ENCODE measurements at regions not wholly inside any gene's neighbourhood (a gene's known extent, or its start where the extent isn't known, plus 50 kb on each side); places are given as distances from the start of the nearest gene placed in this dataset.

- Histone ChIP-seq H3K4me3 (no peak overlapping the region), H3F3A (ENCODE audit: low read depth) (no peaks in the 10 kb centered on the region), H3K9me3 (ENCODE audit: low read depth) (no peaks in the 10 kb centered on the region), H3K27ac (no peak overlapping the region), H4K20me1 (ENCODE audit: low read depth) (no peaks in the 10 kb centered on the region), H3K27me3 (no peaks in the 10 kb centered on the region), H3K36me3 (no peaks in the 10 kb centered on the region), H3K4me1 (no peaks in the 10 kb centered on the region), H3K4me2 (no peak overlapping the region), H2AFZ (replicated peaks) (no peak overlapping the region), H3K9ac (no peak overlapping the region), H3K79me2 (ENCODE audit: low read depth) (no peaks in the 10 kb centered on the region)
- H3K36me3 Mint-ChIP-seq = no peaks in the 10 kb centered on the region
- TF ChIP-seq EZH2 (IDR thresholded peaks at IDR 0.05) (no peak), EZH2phosphoT487 (IDR thresholded peaks at IDR 0.05) (no peak), CTCF (IDR thresholded peaks at IDR 0.05) (no peak)
- H3K9me3 Mint-ChIP-seq = no peaks in the 10 kb centered on the region
- no peak overlapping the region for H3K27ac Mint-ChIP-seq
- peaks cover 2% of the 10 kb centered on the region for H3K27me3 Mint-ChIP-seq (ENCODE audit: insufficient read depth, low read depth)
- no peak overlapping the region for H3K4me3 Mint-ChIP-seq
- DNase-seq (ENCODE audit: low spot score) = no peak
- peaks cover 15% of the 10 kb centered on the region for H3K4me1 Mint-ChIP-seq
Observed at GRCh38 chr15:87322870-87323269, 933.7 kb downstream of the NTRK3 start.

- H3K9ac ChIP-seq = no peak overlapping the region
- no peak overlapping the region for H3K4me3 Mint-ChIP-seq
- H3K9me3 ChIP-seq (ENCODE audit: low read depth) = no peaks in the 10 kb centered on the region
- no peak overlapping the region for H3K4me2 ChIP-seq
- no peaks in the 10 kb centered on the region for H3K4me1 ChIP-seq
- no peak overlapping the region for H3K27ac ChIP-seq
- no peaks in the 10 kb centered on the region for H3K79me2 ChIP-seq (ENCODE audit: low read depth)
- H3K27ac Mint-ChIP-seq = no peak overlapping the region
- H3K9me3 Mint-ChIP-seq = no peaks in the 10 kb centered on the region
- no peaks in the 10 kb centered on the region for H3K36me3 Mint-ChIP-seq
- H3K27me3 ChIP-seq = no peaks in the 10 kb centered on the region
- TF ChIP-seq CTCF (IDR thresholded peaks at IDR 0.05) (no peak), EZH2 (IDR thresholded peaks at IDR 0.05) (no peak), EZH2phosphoT487 (IDR thresholded peaks at IDR 0.05) (no peak)
- no peaks in the 10 kb centered on the region for H3K36me3 ChIP-seq
- peaks cover 3% of the 10 kb centered on the region for H3K27me3 Mint-ChIP-seq (ENCODE audit: insufficient read depth, low read depth)
- no peak overlapping the region for H3K4me3 ChIP-seq
- H4K20me1 ChIP-seq (ENCODE audit: low read depth) = no peaks in the 10 kb centered on the region
- peaks cover 17% of the 10 kb centered on the region for H3K4me1 Mint-ChIP-seq
- H3F3A ChIP-seq (ENCODE audit: low read depth) = no peaks in the 10 kb centered on the region
- H2AFZ ChIP-seq (replicated peaks) = no peak overlapping the region
- no peak for DNase-seq (ENCODE audit: low spot score)
Observed at GRCh38 chr15:87322265-87322664, 934.3 kb downstream of the NTRK3 start.

GRCh38 chr15:87317900-87318299 is 938.6 kb downstream of the NTRK3 start:
- Mint-ChIP-seq H3K27me3 (ENCODE audit: insufficient read depth, low read depth) (peaks cover 7% of the 10 kb centered on the region), H3K4me1 (peaks cover 17% of the 10 kb centered on the region), H3K36me3 (no peaks in the 10 kb centered on the region), H3K4me3 (no peak overlapping the region), H3K9me3 (no peaks in the 10 kb centered on the region), H3K27ac (peak overlapping the region; percentile 6)
- H3K27ac ChIP-seq = no peak overlapping the region
- no peaks in the 10 kb centered on the region for H3K9me3 ChIP-seq (ENCODE audit: low read depth)
- H2AFZ ChIP-seq (replicated peaks) = no peak overlapping the region
- DNase-seq (ENCODE audit: low spot score) = no peak
- H3K4me1 ChIP-seq = no peaks in the 10 kb centered on the region
- H3K36me3 ChIP-seq = no peaks in the 10 kb centered on the region
- H3F3A ChIP-seq (ENCODE audit: low read depth) = no peaks in the 10 kb centered on the region
- no peaks in the 10 kb centered on the region for H4K20me1 ChIP-seq (ENCODE audit: low read depth)
- H3K27me3 ChIP-seq = no peaks in the 10 kb centered on the region
- H3K9ac ChIP-seq = no peak overlapping the region
- no peak for TF ChIP-seq EZH2 (IDR thresholded peaks at IDR 0.05)
- TF ChIP-seq EZH2phosphoT487 (IDR thresholded peaks at IDR 0.05) = no peak
- no peak for TF ChIP-seq CTCF (IDR thresholded peaks at IDR 0.05)
- H3K4me3 ChIP-seq = no peak overlapping the region
- H3K79me2 ChIP-seq (ENCODE audit: low read depth) = no peaks in the 10 kb centered on the region
- H3K4me2 ChIP-seq = no peak overlapping the region

Measured in neural progenitor cell (in vitro differentiated cells).